GM21515 (cell line): ENCODE measurements at regions not wholly inside any gene's neighbourhood (a gene's known extent, or its start where the extent isn't known, plus 50 kb on each side); places are given as distances from the start of the nearest gene placed in this dataset.

ENCODE experiments used
- ATAC-seq: cut with Tn5 transposase; IDR thresholded peaks from one replicate; pipeline ENCODE4 v1.9.1; 2021; ENCODE audit not compliant: unreplicated experiment

GRCh38 chr5:153439130-153439529 is 51.3 kb upstream of the GRIA1 start:
- ATAC-seq, result no peak
